ENCODE measurements at regions not wholly inside any gene's neighbourhood (a gene's known extent, or its start where the extent isn't known, plus 50 kb on each side); places are given as distances from the start of the nearest gene placed in this dataset.

DNA sequence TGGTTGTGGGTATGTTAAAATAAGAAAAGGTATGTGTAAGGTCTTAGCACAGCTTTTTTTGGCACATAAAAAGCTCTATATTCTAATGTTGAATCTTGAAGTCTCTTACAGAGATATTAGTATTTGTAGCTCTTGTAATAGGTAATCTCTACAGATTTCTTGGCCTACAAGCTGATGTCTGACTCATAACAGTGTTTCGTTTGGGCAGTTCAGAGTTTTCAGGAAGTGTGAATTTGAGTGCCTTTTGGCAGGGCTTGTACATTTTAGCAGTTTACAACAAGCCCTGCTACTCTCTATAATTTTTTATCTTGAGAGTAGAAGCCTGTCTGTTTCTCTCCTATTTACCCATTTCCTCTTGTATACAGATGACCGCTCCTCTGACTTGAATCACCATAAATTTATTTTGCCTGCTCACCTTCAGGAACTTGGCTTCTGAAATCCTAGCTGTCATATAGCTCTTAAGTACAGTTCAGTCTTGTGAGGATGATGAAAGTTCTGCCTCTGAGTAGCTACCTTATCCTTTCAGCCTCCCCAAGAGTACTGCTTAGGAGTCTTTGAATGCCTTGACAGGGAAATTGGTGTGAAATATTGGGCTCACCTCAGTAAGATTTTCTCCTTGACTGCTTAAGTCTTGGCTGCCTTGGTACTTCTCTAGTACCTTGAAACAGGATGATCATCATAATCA lies 419.9 kb upstream of the RARB start:
- Histone ChIP-seq H3K36me3 (no peaks in the 10 kb centered on the region), H3K9me3 (no peaks in the 10 kb centered on the region), H3K27ac (peak overlapping the region in 1 of 2 donors; percentile 42), H3K27me3 (no peaks in the 10 kb centered on the region), H3K4me1 (peaks cover 0 to 10% of the 10 kb centered on the region in 2 donors), H3K4me3 (no peak overlapping the region)
- DNase-seq (ENCODE audit: low spot score): no peak
- TF ChIP-seq, protein P1, sequence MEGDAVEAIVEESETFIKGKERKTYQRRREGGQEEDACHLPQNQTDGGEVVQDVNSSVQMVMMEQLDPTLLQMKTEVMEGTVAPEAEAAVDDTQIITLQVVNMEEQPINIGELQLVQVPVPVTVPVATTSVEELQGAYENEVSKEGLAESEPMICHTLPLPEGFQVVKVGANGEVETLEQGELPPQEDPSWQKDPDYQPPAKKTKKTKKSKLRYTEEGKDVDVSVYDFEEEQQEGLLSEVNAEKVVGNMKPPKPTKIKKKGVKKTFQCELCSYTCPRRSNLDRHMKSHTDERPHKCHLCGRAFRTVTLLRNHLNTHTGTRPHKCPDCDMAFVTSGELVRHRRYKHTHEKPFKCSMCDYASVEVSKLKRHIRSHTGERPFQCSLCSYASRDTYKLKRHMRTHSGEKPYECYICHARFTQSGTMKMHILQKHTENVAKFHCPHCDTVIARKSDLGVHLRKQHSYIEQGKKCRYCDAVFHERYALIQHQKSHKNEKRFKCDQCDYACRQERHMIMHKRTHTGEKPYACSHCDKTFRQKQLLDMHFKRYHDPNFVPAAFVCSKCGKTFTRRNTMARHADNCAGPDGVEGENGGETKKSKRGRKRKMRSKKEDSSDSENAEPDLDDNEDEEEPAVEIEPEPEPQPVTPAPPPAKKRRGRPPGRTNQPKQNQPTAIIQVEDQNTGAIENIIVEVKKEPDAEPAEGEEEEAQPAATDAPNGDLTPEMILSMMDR (IDR thresholded peaks at IDR 0.05): no peak

DNA sequence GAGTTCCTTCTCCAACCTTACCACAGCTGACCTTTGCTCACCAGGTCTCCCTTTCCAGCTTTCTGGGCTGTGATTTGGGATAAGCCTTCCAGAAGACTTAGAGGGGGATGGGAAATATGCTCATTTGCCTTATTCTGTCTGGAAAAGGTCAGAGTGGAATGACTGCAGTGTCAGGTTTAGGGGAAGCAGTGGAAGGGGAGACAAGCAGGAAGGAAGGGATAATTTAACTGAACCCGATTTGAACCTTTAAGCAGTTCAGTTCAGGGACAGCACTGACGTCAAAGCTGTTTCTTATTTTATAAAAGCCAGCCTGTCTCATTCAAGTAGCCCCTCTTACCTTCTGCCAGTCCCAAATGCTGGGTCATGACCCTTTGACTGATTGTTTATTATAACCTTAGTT lies 418.4 kb upstream of the RARB start:
- TF ChIP-seq, protein P1 (IDR thresholded peaks at IDR 0.05): no peak
- Histone ChIP-seq H3K9me3 (no peaks in the 10 kb centered on the region), H3K27ac (no peak overlapping the region), H3K27me3 (no peaks in the 10 kb centered on the region), H3K4me1 (peaks cover 0 to 10% of the 10 kb centered on the region in 2 donors), H3K36me3 (no peaks in the 10 kb centered on the region), H3K4me3 (no peak overlapping the region)
- no peak for DNase-seq (ENCODE audit: low spot score)

DNA sequence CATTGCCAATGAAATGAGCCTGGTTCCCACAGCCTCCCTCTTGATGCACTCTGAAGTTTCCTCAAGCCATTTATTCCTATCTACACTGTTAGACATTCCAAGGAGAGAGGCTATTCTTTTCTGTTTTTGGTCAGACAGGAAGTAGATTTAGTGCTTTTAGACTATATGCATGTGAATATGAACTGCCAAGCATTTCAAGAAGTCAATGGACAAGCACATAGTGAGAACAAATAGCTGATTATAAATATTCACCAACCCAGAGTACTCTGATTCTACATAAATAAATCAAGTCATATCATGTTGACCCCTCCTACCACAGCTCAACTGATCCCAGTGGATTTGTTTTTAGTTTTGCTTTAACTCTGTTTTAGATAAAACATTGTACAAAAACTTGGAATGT lies 412.5 kb upstream of the RARB start:
- TF ChIP-seq, protein P1 (IDR thresholded peaks at IDR 0.05): no peak
- DNase-seq (ENCODE audit: low spot score): no peak
- no peak overlapping the region for H3K27ac ChIP-seq

DNA sequence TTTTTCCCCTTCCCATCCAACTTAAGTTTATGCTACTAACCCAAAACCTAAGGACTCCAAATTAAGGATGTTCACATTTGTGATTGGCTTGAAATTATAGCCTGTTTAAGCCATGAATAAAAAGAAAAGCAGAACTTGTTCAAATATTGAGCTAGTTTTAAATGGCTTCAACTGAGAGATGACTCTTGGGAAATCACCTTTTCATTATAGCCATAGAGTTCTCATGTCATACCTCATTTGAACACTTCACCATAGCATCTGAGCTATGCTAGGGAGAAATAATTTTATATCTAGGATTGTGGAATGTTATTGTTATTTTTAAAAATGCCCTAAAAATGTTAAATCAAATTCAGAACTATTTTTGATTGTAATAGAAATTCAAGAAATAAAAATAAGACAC lies 409.2 kb upstream of the RARB start:
- TF ChIP-seq, protein P1 (IDR thresholded peaks at IDR 0.05): no peak

More for the DNA sequence above, 412.5 kb upstream of the RARB start:
- Histone ChIP-seq H3K36me3 (no peaks in the 10 kb centered on the region), H3K4me3 (no peak overlapping the region), H3K4me1 (no peaks in the 10 kb centered on the region), H3K27me3 (no peaks in the 10 kb centered on the region), H3K9me3 (no peaks in the 10 kb centered on the region)

DNA sequence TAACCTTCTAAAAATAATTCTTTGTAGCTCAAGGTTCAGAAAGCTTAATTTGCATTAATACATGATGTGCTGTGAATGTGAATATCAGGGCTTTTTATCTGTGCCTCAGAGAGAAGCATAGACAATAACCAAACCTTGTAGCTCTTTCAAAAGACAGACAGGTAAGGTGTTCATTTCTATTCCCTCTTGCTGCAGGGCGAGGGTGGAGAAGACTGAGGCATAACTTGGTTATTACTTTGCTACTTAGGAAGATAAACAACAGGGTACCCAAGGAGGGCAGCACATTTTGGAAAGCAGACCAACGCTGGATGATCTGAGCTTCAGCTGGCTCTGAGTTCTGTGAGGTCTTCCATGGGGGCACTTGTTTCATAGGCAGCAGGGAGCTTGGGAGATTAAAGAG lies 408.6 kb upstream of the RARB start:
- no peak overlapping the region for H3K4me3 ChIP-seq
- H3K27me3 ChIP-seq: no peaks in the 10 kb centered on the region
- H3K36me3 ChIP-seq: no peaks in the 10 kb centered on the region
- no peak for DNase-seq (ENCODE audit: low spot score)
- no peak overlapping the region for H3K27ac ChIP-seq
- H3K9me3 ChIP-seq: no peaks in the 10 kb centered on the region
- no peaks in the 10 kb centered on the region for H3K4me1 ChIP-seq
- TF ChIP-seq, protein P1 (IDR thresholded peaks at IDR 0.05): no peak

More for the DNA sequence above, 409.2 kb upstream of the RARB start:
- H3K27me3 ChIP-seq: no peaks in the 10 kb centered on the region
- no peak overlapping the region for H3K4me3 ChIP-seq
- no peaks in the 10 kb centered on the region for H3K9me3 ChIP-seq
- no peaks in the 10 kb centered on the region for H3K36me3 ChIP-seq
- no peak overlapping the region for H3K27ac ChIP-seq
- no peaks in the 10 kb centered on the region for H3K4me1 ChIP-seq
- no peak for DNase-seq (ENCODE audit: low spot score)

DNA sequence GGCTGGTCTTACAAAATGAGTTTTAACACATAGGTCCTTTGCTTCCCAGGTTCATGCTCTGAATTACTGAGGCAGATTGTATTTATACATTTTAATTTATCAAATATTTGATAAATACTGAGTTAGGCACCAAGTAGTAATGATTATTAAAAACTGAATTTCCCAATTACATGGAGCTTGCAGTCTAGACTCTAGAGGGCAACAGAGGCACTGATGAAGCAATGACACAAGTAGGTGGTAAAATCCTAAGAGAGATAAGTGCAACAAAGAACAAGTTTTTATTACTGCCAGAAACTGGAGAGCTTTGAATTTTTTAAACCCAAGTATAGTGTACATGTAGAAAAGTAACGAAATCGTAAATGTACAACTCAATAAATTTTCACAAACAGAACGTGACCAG lies 406.2 kb upstream of the RARB start:
- H3K9me3 ChIP-seq: no peaks in the 10 kb centered on the region
- TF ChIP-seq, protein P1 (IDR thresholded peaks at IDR 0.05): peak; percentile 32 to 71

More for the DNA sequence above, 406.2 kb upstream of the RARB start:
- Histone ChIP-seq H3K4me3 (no peak overlapping the region), H3K27ac (no peak overlapping the region), H3K4me1 (no peaks in the 10 kb centered on the region), H3K27me3 (no peaks in the 10 kb centered on the region), H3K36me3 (no peaks in the 10 kb centered on the region)
- DNase-seq (ENCODE audit: low spot score): no peak

All from right atrium auricular region (tissue), 2 donors.